Left cardiac atrium (tissue), 4 donors: ENCODE measurements at regions not wholly inside any gene's neighbourhood (a gene's known extent, or its start where the extent isn't known, plus 50 kb on each side); places are given as distances from the start of the nearest gene placed in this dataset.
"Not testable (repeated sequence)": the region's sequence is repeated elsewhere in the genome, so short reads cannot be mapped to it uniquely, and the experiment has no call there.

Experiments used
- ATAC-seq, 2 donors: fragments of 200-7000 bp; cut with Tn5 transposase; one replicate each; pipeline ENCODE4 v1.9.1; 2020; ENCODE audit warnings: mild to moderate bottlenecking in 2 of 2, moderate library complexity in 2 of 2
- DNase-seq: peaks from one replicate; pipeline ENCODE4 v3.0.0-alpha.2; 2020
- intact Hi-C, 2 donors: fragments of 100-400 bp; cut with DNase I; formaldehyde crosslinking; loops; one replicate each; pipeline versions ENCODE4 v1.14.1 to v1.15.1; 2022 to 2023
- donor health status: DM: no; HTN: yes; CAD: no.
- donor health status: DM: no; HTN: yes; CAD: no; lungs with severe emphysema.
- donor health status: DM: yes; HTN: yes; CAD: no.
- donor health status: Dilated cardiomyopathy.

DNA sequence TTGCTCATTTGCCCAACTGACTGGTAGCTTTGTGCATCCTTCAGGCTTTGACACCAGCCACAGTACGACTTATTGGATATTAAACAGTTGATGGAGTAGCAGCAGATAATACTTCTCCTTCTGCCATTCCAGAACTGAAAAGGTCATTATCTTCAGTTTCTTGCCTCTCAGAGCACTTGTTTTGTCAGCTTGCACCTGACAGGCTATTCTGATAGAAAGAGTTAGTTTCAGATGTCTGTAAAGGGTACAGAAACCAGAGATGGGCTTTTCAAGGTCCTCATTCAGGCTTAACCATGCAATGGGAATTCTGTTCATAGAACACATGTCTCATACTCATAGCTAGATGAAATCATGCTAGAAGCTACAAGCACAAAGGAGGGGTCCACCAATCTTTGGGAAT, 367.2 kb downstream of the OTOL1 start:
- intact Hi-C loops = no loop called here
- ATAC-seq (no peak), DNase-seq (no peak)

DNA sequence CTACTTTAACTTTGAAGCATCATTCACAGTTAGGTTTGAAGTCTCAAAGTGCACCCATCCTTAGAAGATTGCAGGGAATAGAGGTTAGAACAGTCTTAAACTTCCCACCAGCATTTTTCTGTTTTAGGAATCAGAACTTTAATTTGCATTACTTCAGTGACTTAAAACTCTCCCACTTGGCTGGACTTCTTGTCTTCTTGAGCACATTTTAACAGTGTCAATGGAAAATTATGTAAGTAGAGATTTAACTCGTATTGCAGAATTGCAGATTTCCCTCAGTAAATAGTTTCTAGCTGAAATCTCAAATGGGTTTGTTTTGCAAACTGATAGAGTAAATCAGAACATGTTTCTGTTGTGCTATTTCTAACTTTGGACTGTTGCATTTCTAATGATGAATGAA, 369.6 kb downstream of the OTOL1 start:
- no peak for DNase-seq
- ATAC-seq = no peak
- intact Hi-C loops = no loop called here

DNA sequence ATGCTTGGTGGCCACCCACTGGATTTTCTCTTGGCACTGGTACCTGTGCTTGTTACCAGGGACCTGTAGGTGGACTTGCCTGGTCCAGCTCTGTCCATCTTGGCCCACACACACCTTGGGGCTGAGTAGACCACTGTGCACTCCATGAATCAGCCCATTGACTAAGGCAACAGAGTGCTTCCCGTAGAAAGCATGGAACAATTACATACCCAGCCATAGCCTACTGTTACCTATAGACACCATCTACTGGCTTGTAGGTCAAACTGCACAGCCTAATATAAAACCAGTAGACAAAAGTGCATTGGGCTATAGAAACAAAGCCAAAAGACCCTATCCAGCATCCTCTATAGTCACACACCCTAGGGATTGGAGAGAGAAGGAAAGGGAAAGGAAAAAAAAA, 378.9 kb downstream of the OTOL1 start:
- intact Hi-C loops = no loop called here
- DNase-seq (no peak), ATAC-seq (no peak)

DNA sequence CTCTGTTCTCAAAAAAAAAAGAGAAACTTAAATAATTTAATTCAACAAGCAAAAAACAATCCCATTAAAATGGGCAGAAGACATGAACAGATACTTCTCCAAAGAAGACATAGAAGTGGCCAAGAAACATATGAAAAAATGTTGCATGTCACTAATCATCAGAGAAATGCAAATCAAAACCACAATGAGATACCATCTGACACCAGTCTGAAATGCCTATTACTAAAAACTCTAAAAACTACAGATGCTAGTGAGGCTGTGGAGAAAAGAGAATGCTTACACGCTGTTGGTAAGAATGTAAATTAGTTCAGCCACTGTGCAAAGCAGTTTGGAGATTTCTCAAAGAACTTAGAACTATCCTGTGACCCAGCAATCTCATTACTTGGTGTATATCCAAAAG, 382.9 kb downstream of the OTOL1 start:
- ATAC-seq = no peak
- intact Hi-C loops = no loop called here

DNA sequence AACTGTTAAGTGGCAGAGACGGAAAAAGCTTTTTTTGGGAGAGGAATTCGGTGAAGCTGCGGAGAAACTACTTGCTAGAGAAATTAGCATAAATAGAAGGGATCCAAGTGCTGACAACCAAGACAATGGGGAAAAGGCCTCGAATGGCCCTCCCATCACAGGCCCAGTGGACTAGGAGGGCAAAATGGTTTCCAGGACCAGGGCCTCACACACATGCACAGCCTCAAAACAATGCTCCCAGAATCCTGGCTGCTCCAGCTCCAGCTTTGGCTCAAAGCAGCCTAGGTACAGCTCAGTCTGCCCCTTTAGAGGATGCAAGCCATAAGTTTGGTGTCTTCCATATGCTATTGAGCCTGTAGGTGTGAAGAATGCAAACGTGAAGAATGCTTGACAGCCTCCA, 388.2 kb downstream of the OTOL1 start:
- intact Hi-C loops = no loop called here
- ATAC-seq (no peak), DNase-seq (no peak)

More for the DNA sequence above, 382.9 kb downstream of the OTOL1 start:
- no peak for DNase-seq

DNA sequence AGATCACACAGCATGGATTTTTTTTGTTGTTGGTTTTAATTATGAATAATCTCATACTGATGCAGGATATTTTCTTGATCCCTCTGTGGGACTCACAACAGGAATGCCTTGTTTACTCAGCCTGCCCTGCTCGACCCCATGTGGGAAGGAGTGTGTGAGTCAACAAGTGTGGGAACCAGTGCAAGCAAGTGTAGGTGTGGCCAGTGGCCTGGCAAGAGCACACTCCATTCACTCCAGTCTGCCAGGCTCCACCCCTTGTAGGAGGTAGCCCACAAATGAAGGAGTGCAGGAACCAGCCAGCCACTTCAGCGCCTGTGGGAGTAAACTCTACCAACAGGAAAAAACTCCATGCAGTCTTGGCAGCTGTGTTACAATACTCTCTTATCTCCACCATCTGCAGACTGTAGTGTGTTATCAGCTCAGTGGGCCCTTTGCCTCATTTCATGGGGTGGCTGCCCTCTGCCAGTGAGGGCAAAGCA, 393.6 kb downstream of the OTOL1 start:
- DNase-seq (no peak), ATAC-seq (peak in 1 of 2 donors; percentile 93)
- intact Hi-C loops = no loop called here

DNA sequence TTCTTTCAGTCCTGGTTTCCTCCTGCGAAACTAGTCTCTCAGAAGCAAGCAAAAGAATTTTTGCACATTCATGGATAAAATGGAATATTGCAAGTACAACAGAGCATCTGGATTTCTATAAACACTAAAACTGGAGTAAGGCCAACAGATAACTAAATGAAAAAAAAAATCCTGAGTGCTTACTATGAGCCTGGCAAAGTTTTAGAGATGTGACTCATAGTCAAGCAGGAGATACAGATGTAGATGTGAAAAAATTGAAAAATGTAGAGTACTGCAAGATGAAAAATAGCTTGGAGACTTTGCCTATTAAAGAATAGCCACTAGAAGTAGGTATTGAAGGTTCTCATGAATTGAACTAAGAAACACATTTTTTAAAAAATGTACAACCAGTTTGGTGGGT, 397.4 kb downstream of the OTOL1 start:
- intact Hi-C loops = no loop called here
- peak in 1 of 2 donors; percentile 65 for ATAC-seq
- no peak for DNase-seq

DNA sequence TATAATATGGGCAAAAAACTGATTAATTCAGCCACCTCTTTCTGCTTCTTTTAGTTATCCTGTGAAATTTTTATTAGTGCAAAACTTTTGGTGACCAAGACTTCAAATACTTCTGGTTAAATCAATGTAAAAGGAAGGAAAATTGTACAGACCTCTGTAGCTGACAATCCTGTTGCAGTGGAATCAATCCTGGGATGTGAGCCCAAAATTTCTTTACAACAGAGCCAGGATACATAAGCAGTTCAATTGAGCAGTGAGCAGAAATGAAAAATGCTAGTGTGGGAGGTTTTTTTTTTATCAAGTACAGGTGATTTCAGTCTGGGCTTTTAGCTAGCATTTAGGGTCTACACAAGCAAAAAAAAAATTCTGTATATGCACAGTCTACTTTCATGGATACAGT, 398.0 kb downstream of the OTOL1 start:
- DNase-seq (no peak), ATAC-seq (no peak)
- intact Hi-C loops = no loop called here

DNA sequence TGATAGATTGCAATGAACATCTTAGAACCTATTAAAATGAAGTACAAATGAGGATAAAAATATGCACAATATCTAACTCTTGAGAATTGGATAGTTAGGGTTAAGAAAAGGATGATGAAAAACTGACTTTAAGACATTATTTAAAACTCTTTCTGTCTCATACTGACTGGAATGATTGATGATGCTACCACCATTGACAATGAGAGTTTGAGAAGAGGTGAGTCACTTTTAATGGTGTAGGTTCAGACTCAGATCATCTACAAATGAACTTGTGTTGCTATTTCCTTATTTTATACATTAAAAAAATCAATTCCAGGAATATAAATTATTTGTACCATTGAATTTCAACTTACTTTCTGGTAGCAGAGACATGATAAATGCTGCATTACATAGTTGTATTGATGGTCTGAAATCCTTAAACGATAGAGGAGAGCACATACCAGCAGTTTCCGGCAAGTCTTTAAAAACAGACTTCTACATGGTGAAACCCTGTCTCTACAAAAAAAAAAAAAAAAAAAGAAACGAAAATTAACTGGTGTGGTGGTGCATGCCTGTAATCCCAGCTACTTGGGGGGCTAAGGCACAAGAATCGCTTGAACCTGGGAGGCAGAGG, 409.0 kb downstream of the OTOL1 start:
- intact Hi-C loops = no loop called here
- no peak for ATAC-seq
- DNase-seq = no peak

DNA sequence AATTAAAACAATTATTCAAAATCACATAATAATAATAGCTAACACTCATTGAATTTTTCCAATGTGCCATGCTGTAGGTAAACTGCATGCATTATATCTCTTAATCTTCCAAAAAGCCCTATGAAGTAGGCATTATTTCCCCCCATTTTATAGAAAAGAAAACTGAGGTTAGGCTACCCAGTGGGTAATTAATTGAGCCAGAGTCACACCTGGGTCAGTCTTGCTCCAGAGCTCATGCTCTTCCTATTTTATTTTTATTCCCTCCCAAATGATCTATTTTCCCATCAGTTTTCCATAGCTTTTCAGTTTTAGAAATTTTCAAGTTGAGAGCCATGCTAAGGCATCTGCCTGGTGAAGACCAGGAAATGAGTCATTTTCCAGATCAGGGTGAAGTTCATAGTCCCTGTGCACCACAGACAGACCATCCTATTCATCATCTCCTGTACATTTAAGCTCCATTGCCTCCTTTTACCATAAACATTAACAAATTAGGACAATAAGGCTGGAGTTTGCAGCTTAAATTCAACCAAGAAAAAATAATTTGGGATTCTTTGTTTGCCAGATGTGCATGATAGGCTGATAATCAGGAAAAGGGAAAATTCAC, 417.3 kb downstream of the OTOL1 start:
- intact Hi-C loops = loop anchor here (10.0 kb wide), 2 partner anchors 1221 to 1361 kb away; no protein-coding TSS in a partner anchor
- DNase-seq (no peak), ATAC-seq (no peak)

DNA sequence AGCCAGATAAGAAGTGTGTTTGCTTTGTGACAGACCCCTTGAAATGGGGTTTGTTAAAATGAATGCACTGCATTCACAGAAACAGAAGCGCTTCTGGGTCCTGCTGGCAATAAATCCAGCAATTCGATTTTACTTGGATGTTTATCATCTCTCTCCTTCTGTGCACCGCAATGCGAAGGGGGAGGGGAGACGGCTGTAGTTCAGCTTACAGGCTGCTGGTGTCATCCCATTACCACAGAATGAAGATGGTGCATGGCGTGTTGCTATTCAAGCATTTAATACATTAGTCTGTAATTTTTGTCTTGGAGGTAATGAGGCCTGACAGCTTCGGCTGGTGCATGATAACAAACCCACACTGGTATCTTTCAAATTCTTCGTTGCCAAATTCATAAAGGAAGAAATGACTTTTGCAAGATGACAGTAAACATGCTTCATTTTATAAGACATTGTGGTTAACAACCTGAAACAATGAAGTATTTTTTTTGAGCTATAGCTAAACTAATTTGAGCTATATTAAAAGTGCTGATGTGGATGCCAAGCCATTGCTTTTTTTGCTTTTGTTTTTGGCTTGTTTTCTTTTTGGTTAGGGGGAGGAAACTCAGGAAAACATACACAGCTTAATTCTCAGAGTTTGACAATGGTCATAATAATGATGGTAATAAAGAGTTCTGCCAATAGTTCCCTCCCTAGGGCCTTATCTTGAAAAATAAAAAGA, 418.3 kb downstream of the OTOL1 start:
- ATAC-seq = peak; percentile 96 to 97
- intact Hi-C loops = loop anchor here (10.0 kb wide), 2 partner anchors 1220 to 1360 kb away; no protein-coding TSS in a partner anchor
- peak; percentile 33 for DNase-seq

DNA sequence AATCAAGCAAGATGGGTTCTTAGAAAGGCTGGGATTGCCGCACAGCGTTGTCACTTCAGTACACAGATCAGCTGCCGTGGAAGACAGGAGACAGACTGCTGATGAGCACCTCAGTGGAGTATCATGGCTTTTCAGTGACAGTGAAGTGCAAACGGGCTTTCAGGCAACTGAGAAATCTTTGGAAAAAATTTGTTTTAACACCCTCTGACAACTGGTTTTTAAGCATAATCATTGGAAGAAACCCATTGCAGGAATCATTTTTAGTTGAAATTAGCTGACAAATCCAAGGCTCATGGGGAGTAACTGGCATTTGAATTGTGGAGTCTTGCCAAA, 418.8 kb downstream of the OTOL1 start:
- DNase-seq (no peak), ATAC-seq (peak; percentile 60 to 82)

DNA sequence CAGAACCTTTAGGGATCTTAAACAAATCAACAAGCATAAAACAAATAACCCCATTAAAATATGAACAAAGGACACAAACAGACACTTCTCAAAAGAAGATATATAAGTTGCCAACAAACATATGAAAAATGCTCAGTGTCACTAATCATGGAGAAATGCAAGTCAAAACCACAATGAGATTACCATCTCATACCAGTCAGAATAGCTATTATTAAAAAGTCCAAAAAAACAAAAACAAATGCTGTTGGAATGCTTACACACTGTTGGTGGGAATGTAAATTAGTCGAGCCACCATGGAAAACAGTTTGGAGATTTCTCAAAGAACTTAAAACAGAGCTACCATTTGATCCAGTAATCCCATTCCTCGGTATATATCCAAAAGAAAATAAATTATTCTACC, 423.6 kb downstream of the OTOL1 start:
- intact Hi-C loops = no loop called here
- no peak for ATAC-seq
- no peak for DNase-seq

More for the DNA sequence above, 418.8 kb downstream of the OTOL1 start:
- intact Hi-C loops = loop anchor here (10.0 kb wide), 2 partner anchors 1219 to 1359 kb away; no protein-coding TSS in a partner anchor

DNA sequence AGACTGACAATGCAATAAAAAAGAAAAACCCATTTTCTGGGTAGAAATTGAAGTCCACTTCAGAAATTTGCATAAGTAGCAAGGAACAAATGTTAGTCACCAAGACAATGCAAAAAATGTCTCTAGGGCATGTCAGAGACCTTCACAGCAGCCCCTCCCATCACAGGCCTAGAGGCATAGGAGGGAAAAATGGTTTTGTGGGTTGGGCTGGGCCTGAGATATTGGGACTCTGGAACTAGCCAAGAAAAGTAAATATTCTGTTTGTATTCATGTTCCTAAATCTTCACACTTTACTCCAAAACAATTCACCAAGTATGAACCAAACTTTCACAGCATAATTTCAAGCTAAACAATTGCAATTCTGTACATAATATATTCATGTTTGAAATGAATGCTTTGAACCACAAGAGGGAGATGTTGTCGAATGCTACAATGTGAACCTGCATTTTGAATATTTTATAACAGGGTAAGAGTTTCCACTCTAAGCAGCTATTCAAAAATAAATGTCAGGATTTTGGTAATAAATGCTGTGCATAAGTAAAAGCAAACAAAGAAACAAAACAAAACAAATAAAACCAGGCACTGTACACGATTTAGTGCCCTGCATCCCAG, 429.2 kb downstream of the OTOL1 start:
- ATAC-seq (no peak), DNase-seq (no peak)
- intact Hi-C loops = no loop called here

DNA sequence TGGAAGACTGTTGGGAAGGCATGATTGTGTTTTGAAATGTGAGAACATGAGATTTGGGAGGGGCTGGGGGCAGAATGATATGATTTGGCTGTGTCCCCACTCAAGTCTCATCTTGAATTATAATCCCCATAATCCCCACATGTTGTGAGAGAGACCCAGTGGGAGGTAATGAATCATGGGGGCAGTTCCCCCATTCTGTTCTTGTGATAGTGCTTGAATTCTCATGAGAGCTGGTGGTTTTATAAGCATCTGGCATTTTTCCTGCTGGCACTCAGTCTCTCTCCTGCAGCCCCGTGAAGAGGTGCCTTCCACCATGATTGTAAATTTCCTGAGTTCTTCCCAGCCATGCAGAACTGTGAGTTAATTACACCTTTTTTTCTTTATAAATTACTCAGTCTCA, 430.5 kb downstream of the OTOL1 start:
- intact Hi-C loops = no loop called here
- ATAC-seq = no peak
- DNase-seq = no peak

DNA sequence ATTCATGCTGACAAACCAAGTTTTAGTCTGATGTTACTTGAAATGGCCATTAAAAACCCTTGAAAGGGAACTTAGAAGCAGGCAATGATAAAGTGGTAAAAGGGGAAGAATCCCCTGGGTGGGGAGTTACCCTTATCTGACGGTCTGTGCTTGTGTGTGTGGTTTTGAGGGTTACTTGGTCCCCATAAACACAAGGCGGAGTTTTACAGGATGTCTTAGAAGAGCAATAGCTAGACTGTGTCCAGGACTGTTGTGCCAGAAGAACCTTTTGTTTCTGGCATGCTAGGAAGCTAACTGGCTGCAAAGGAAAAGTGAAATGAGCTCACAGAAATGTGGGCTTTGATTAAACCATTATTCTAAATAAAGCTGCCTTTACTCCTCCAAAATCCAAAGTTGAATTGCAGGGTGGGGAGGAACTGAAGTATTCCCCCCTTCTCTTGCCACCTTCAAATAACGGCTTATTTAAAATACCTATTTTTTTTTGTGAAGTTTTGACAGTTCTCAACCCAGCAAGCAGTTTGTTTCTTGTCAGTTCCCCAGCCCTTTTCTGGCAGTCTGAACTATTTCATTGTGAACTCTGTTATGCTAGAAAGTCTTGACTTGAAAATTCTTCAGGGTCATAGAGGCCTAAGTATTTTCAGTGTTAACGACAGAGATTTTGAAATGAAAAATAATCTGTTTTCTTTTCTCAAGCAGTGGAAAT, 443.5 kb downstream of the OTOL1 start:
- intact Hi-C loops = no loop called here
- DNase-seq (no peak), ATAC-seq (peak in 1 of 2 donors; percentile 70)

DNA sequence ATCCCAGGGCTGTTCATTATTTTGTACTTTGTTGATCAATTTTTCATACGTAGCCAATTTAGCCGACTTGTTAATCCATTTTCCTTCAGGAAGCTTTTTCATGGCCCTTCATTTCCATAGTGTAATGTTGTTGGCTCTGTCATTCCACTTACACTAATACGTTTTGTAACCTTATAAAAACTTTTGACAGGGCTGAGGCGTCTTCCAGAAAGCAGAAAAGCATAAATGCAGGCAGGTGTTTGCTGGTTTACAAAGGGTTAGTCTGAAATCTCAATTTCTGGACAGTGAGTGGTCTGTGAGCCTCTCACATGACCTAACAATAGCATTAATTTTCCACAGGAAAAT, 444.0 kb downstream of the OTOL1 start:
- DNase-seq (no peak), ATAC-seq (no peak)
- intact Hi-C loops = no loop called here

DNA sequence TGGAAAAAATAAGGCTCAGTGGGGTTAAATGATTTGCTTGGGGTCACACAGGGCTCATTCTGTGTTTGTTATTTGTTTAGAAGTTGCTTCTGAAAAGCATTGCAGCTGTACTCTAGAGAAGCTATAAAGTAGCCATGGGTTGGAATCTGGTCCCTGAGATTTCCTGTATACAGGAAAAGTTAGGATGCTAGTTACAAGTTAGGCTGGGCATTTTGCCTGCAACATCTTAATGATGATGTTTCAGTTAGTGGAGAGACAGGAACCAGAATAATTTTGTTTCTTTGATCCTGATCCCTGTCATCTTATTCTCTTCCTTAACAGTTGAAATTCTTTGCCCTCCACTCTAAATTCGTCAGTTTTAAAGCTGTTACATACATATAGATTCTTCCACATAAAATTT, 445.3 kb downstream of the OTOL1 start:
- DNase-seq (no peak), ATAC-seq (no peak)
- intact Hi-C loops = no loop called here

DNA sequence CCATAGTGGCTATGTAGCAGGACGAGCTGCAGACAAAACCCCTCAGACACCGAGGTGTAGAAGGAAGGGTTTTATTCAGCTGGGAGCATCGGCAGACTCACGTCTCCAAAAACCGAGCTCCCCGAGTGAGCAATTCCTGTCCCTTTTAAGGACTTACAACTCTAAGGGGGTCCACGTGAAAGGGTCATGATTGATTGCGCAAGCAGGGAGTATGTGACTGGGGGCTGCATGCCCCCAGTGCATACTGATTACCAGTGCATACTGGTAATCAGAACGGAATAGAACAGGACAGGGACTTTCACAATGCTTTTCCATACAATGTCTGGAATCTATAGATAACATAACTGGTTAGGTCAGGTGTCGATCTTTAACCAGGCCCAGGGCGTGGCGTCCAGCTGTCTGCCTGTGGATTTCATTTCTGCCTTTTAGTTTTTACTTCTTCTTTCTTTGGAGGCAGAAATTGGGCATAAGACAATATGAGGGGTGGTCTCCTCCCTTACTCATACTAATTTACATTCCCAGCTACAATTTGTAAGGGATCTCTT, 447.3 kb downstream of the OTOL1 start:
- ATAC-seq, intact Hi-C loops, DNase-seq: not testable (repeated sequence)
